K562 (cell line): ENCODE measurements at regions not wholly inside any gene's neighbourhood (a gene's known extent, or its start where the extent isn't known, plus 50 kb on each side); places are given as distances from the start of the nearest gene placed in this dataset.

Experiments
- ARID3B ChIP-seq: fragments of 250-450 bp; sonication (Bioruptor Pico); IDR thresholded peaks from 2 replicates; pipeline ENCODE4 v1.4.0; 2020; ENCODE audit warnings: borderline replicate concordance
- CTCF ChIP-seq, 3 experiments: IDR thresholded peaks in 2 of 3; conservative IDR thresholded peaks in 1 of 3; 2 replicates each; pipeline ENCODE4 v1.5.1; 2011 to 2012; ENCODE audit warnings: low read length in 3 of 3, mild to moderate bottlenecking in 3 of 3, control low read depth in 2 of 3, improper control_type of control experiment in 1 of 3, inconsistent platforms in 1 of 3, low read depth in 1 of 3, mixed read lengths in 1 of 3, moderate library complexity in 1 of 3; ENCODE audit not compliant: insufficient read depth in 2 of 3
- CTCFL ChIP-seq: IDR thresholded peaks from 2 replicates; pipeline ENCODE4 v1.6.1; 2011; ENCODE audit warnings: borderline replicate concordance, low read depth, mild to moderate bottlenecking, moderate library complexity, low read length; ENCODE audit not compliant: insufficient read depth, poor library complexity, severe bottlenecking
- EWSR1 ChIP-seq: fragments of 450-650 bp; IDR thresholded peaks from 2 replicates; pipeline ENCODE4 v1.6.1; 2018; ENCODE audit warnings: borderline replicate concordance, mild to moderate bottlenecking, low read depth, moderate library complexity; ENCODE audit not compliant: partially characterized antibody
- FOXP4 ChIP-seq: sonication (generic); formaldehyde crosslinking; IDR thresholded peaks from 2 replicates; pipeline ENCODE4 v1.8.0; 2022; ENCODE audit warnings: mild to moderate bottlenecking, missing genetic modification reagents, borderline replicate concordance
- MGA ChIP-seq: fragments of 450-650 bp; IDR thresholded peaks from 2 replicates; pipeline ENCODE4 v1.6.1; 2016; ENCODE audit warnings: mild to moderate bottlenecking, moderate library complexity
- ZNF263 ChIP-seq: sonication (generic); formaldehyde crosslinking; IDR thresholded peaks from 2 replicates; pipeline ENCODE4 v1.8.0; 2022; ENCODE audit warnings: mild to moderate bottlenecking, missing genetic modification reagents, borderline replicate concordance

- TF ChIP-seq MGA (no peak), EWSR1 (no peak), CTCF (IDR thresholded peaks at IDR 0.05 in 2 of 3, conservative IDR thresholded peaks at IDR 0.05 in 1 of 3; ENCODE audit: insufficient read depth in 2 of 3, low read depth in 1 of 3, low read length in 3 of 3) (peak in 2 of 3 experiments; percentile 25 to 35; a peak in 4 of 6 replicates), ZNF263 (CRISPR knock-in tag) (peak; percentile 46; the same call in 1 of the 2 replicates), FOXP4 (no peak), CTCFL (peak; percentile 40), ARID3B (CRISPR knock-in tag) (no peak)
Observed at GRCh38 chr20:60715172-60715571, 536.9 kb upstream of the CDH4 start (continued).
